ENCODE measurements at regions not wholly inside any gene's neighbourhood (a gene's known extent, or its start where the extent isn't known, plus 50 kb on each side); places are given as distances from the start of the nearest gene placed in this dataset.
"Not testable (repeated sequence)": the region's sequence is repeated elsewhere in the genome, so short reads cannot be mapped to it uniquely, and the experiment has no call there.

DNA sequence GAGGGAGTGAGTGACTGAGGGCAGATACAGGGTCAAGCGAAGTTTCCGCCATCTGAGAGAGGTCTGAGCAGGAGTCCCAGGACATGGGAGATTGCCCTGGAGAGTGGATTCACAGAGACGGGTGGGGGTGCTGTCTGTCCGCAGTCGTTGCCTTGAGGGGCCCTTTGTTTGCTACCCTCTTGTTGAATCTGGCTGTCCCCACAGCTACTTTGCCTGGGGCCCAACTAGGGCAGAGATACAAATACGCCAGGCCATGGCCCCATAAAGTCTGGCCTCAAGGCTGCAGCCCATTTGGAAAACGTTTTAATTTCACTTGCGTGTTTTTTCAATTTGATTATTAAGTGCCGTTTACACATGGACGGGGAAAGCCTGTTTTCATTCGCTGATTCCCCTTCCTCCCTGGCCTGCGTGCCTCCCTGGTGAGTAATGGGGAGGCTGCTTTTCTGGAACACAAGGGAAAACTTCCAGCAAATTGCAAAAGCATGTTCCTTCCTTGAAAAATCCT lies 134.4 kb downstream of the SMIM20 start:
- no peak for DNase-seq

DNA sequence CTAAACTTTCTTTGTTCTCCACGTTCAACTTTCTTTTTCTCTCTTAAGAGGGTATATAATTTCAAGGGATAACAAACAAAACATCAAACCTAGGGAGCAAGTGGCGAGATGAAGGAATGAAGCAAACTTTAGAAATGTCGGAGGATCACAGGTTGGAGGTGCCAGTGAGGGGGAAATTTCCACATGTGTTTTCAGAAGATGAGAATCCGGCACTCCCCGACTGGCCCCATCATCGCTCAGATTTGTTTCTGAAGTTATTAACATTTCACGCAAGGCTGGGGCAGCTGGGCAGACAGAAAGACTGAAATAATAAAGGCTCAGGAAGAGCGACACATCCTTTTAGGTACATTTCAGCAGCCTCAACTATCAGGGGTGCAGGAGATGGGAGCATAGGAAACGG lies 134.9 kb downstream of the SMIM20 start:
- no peak for DNase-seq

DNA sequence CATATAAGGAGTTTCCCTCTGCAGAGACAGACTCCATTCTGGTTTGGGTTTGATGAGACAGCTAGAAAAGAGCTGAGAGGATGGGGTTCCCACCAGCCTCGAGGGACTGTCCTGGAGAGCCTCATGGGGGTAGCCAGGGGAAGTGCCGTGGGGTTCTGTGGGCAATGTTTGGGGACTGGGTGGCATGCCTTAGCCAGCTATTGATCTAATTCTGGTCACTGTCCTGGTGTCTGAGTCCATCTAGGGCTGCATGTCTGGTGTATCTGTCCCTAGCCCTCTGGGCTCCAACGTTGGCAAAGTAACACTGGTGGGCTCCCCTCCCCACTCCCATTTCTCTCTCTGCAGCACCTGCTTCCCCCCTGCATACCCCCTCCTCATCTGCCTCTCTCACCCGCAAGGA lies 135.4 kb downstream of the SMIM20 start:
- no peak for DNase-seq

DNA sequence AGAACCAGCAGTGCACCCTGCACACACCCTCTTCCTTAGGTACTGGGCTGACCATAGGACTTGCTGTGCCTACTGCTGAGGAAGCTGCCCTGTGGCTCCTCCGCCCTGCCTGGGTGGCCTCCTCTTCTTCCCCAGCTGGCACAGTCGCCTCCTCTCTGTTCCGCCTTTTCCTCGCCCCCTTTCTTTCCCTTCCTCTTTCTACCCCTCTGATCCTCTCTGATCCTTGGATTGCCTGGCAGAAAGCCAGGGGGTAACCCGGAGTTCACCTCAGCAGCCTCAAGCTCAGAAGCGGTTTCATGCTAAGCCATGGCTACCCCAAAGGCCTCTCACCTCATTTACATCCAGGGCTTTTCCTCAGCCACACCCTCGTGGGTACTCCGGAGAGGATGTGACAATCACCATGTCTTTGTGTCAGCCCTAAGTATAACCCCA lies 136.2 kb downstream of the SMIM20 start:
- no peak for DNase-seq

DNA sequence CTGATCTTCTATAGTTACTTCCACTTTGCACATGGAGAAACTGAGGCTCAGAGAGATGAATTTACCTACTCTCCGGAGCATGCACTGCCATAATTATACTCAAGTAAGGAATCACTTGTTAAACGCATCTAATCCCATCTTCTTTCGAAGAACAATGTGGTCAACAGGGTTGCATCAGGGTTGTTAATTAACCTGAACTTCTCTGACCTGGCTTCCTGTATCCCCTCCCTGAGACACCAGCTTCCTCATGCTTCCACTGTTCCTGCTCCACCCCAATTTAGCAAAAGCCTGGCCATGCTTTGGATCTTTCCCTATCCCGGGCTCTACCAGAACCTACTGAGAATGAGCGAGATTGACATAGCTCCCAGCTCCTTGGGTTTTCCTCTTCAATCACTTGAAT lies 136.7 kb downstream of the SMIM20 start:
- no peak for DNase-seq

DNA sequence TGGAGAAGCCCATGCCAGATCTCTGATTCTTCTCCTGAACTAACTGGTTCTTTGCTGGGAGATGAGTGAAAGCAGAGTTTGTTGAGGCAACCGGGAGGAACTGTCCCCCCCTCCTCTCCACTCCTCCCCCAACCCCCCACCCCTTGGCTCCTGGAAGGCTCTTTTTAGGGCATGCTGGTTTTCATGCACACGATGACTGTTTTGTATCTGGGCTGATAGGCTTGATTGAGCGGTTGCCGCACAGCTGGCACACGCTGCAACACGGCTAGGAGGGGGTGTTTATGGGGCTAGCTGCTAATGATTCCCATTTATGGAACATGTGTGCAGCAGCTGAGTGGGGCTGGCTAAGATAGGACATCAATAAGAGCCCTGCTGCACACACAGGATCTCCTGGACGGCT lies 137.2 kb downstream of the SMIM20 start:
- DNase-seq = no peak

DNA sequence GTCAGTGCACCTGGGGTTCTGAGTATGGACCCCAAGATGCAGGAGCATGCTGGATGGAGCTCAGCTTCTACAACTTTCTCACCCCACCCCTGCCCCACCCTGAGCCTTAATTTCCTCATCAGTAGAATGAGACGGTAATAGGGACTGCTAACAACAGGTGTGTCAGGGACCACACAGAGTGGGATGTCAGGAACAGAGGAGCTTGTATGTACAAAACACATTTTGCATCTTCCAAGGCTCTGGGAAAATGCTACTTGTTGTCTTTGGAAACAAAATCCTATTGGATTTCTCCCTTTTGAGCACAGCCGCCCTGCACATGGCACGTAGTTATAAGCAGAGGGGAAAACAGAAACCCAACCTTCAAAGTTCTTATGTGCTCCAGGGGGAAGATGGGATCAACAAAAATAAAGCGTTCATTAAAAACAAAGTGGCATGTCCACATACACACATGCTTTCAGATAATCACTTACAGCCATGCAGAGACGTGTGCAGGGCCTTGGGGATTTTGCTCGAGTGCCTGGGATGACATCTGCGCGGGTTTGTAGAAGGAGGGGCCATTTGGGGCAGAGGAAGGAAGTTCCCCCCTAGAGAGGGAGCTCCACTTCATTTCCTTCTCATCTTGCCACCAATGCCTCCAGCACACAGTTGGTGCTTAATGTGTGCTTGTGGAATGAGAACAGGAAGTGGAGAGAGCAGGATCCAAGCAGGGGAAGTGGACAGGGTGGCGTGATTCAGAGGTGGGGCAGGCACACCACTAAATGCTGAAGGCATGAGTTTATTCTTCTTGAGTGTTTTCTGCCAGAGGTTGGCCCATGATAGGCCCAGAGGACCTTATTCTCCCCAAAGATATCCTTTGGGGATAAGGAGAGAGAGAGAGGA lies 138.9 kb downstream of the SMIM20 start:
- no peak for DNase-seq

DNA sequence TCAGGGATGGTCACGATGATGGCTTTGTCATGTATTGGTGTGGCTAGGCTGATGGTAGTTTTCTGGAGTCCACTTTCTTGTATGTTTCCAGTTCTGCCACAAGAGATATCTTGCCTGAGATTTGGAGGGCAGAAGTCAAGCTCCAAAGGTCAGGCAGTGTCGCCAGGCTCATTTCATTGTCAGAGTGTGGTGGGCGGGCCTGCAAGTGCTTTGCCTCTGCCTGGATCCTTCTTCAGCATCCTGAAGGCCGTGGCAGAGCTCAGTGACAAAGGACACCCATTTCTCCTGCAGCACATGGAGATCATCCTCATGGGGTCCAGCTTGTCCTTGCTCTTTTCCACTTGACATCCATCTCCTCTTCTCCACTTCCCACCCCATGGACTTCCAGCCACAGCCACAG lies 139.7 kb downstream of the SMIM20 start:
- DNase-seq = no peak

DNA sequence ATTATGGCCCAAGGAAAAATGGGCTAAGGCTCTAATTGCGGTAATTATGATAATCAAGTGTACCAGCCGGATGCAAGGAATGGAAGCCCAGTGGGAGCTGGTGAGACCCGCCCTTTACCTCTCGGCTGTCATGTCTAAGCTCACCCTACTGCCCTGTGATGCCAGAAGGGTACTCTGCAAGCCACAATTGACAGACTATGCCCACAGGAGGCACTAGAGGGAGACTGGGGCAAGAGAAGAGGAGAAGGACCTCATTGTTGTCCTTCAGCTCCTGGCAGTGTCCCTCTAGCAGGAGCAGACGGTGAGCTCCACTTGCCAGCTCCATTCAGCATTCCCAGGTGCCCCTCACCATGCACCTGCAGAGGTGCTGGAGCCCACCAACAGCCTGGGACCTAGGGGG lies 141.8 kb downstream of the SMIM20 start:
- no peak for DNase-seq

DNA sequence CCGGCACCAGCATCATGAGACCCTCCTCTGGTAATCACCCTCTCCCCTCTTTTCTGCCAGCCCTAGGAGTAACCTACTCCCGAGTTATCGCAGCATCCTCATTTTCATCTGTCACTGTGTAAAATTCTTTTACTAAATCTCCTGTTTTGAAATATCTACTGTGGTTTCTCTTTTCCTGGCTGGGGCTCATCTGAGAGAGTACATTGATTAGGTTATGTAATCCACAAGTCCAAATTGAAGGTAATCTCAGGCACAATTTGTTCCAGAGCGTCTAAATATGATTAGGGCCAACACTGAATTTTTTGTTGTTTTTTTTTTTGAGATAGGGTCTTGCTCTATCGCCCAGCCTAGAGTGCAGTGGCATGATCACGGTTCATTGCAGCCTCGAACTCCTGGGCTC lies 142.4 kb downstream of the SMIM20 start:
- no peak for DNase-seq

DNA sequence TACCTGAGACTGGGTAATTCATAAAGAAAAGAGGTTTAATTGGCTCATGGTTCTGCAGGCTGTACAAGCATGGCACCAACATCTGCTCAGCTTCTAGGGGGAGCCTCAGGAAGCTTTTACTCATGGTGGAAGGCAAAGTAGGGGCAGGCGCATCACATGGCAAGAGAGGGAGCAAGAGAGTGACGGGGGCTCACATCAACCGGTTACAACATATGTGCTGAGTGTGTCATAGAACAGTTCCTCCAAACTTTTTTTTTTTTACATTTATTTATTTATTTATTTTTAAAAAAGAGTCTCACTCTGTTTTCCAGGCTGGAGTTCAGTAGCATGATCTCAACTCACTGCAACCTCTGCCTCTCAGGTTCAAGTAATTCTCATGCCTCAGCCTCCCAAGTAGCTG lies 143.8 kb downstream of the SMIM20 start:
- DNase-seq = not testable (repeated sequence)

DNA sequence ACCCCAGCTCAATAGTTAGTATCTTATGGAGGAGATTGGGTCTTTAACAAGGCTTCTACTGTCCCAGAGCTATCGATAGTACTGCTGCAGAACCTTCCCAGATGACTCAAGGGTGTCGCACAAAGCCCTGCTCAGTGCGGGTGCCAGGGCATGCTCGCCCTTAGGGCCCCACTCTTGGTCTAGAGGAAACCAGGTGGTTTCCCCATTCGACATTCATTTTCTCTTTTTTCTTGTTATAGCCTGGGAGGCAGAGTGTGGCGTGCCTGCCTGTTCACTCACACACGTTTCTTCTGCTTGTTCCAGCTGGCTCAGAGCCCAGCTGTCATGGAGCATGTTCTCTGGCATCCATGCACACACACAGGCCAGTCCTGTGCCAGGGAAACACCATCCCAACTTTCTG lies 144.5 kb downstream of the SMIM20 start:
- peak; percentile 67 for DNase-seq

DNA sequence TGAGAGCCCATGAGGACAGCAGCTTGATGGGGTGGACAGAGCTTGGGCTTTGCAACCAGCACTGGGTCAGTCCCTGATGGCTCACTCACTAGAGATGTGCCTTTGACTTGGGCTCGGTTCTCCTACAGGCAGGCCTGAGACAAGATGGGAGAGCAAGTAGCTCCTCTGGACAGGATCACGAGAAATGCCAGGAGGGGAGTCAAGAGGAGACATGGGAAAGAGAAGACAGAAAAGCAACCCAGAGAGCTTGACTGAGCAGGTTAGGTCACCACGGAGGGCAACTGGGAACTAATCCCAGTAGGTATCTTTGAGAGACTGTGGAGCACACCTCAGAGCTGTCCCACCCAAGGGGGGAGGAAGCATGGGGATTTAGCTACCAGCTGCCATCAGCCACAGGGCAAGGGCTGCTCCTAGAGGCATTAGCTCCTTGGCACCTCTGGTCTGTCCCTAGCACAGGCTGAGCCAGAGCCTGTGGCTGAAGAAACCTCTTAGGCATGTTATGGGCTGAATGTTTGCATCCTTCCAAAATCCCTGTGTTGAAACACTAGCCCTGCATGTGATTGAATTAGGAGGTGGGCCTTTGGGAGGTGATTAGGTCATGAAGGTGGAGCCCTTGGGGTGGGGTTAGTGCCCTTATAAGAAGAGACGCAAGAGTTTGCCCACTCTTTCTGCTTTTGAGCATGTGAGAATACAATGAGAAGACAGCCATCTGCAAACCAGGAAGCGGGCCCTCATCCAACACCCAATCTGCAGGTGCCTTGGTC lies 145.6 kb downstream of the SMIM20 start:
- no peak for DNase-seq

DNA sequence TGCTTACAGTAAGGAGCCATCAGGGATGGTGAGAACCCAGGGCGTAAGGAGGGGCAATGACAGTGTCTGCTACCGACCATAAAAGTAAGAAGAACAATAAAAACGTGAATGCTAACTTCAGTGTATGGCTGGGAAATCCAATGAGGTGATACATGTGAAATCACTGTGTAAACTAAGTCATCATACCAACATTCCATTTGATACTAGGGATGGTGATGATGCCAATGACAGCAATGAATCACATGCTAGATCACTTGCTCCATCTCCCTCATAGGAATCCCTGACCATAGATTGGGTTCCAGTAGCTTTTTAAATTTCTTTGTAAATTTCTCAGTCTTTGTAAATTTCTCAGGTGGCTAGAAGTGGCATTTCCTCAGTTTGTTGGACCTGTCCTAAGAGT lies 146.3 kb downstream of the SMIM20 start:
- no peak for DNase-seq

DNA sequence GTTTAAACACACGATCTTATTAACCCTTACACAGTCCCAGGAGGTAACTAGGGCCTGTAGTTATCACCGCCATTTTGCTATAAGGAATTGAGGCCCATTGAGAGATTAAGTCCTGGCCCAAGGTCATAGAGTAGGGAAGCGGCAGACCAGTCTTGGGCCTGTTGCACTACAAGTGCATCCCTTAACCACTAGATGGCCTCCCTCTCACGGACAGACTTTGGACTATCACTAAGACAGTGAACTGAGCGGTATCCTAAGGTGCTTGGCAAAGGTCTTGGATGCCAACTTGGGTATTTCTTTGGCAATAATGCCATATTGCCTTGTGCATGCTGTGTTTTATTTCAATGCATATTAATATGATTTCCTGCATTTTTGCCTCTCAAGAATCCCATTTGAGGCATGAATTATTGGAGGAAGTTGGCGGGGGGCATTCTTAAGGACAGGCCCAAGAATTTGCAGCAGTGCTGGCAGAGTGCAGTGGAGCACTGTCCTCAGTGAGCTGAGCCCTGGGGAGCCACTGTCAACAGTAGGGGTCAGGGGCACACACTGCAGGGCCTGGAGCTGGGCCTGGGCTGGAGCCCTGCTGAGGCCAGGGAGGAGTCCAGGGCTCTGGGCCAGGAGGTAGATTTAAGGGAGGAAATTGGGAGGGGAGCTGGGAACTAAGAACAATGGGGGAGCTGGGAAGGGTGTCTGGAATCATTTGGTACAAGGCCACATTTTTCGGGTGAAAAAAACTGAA lies 147.4 kb downstream of the SMIM20 start:
- no peak for DNase-seq

DNA sequence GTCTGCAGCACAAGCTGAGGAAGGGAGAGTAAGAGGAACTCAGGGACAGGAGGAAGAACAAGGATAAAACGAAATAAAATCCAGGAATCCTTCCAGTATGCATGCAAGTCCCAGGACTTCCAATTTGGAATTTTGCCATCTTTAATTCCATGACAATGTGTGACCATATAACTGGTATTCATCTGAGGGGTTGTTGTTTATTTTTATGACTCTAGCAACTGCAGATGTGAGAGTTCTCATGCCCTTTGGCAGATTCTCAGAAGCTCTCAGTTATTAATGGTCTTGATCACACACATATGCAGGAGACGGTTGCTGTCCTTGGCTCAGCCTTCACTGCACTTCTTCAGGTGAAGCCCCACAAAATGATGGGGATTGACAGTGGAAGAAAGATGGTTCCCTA lies 148.2 kb downstream of the SMIM20 start:
- DNase-seq = no peak

DNA sequence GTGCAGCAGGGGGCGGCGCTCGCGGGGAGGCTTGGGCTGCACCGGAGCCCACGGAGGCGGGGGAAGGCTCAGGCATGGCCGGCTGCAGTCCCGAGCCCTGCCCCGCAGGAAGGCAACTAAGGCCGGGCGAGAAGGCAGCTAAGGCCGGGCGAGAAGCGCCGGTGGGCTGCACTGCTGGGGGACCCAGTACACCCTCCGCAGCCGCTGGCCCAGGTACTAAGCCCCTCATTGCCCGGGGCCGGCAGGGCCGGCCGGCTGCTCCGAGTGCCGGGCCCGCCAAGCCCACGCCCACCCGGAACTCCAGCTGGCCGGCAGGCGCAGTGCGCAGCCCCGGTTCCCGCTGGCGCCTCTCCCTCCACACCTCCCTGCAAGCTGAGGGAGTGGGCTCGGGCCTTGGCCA lies 150.0 kb downstream of the SMIM20 start:
- DNase-seq = not testable (repeated sequence)

DNA sequence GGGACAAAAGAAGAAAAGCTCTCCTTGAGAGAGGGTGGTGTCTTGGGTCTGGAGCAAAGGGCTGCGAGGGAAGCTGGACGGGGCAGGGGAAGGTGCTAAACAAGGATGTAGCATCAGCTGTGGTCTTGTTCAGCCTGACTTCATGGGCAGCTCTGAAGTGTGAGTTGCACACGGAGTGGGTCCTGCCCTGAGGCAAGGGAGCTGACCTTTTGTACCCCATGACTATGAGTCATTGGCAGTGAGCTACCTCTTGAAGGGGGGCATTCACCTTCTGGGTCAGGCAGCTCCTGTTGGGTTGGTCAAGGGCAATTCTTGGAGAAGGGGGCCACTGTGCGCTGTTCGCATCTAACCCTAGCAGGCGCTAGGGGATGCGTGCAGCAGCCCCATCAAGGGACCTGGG lies 151.8 kb downstream of the SMIM20 start:
- DNase-seq = no peak

DNA sequence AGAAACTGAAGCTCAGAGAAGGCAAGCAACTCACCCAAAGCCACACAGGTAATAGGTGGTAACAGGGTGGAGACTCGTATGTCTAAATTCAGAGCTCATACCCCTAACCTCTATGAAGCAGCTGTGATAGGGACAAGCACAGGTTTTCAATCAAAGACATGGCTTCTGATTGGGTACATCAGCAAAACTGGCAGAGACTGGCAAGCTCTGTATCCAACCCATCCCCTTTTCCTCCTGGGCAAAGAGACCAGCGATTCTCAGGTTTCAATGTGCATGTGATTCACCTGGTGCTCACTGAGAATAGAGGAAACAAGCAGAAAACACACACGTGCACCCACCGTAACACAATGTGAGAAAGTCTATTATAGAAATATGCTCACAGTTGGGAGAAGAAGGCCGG lies 153.0 kb downstream of the SMIM20 start:
- no peak for DNase-seq

DNA sequence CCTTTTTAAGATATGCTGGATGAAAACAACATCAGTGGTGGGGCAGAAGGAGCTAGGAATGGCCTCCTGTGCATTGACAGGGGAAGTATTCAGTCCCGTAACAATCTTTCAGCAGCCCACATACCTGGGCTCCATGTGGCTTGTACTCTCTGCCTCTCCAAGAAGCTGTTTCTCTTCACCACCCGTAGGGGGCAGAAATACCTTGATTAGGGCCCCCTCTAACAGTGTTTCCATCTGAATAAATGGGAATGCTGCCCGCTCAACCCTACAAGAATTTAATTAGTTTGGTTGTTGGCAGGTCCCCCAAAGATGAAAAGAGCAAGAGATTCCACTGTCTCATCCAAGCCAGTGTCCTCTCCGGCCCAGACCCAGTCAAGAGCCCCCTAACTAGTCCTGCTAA lies 155.2 kb downstream of the SMIM20 start:
- DNase-seq = no peak

DNA sequence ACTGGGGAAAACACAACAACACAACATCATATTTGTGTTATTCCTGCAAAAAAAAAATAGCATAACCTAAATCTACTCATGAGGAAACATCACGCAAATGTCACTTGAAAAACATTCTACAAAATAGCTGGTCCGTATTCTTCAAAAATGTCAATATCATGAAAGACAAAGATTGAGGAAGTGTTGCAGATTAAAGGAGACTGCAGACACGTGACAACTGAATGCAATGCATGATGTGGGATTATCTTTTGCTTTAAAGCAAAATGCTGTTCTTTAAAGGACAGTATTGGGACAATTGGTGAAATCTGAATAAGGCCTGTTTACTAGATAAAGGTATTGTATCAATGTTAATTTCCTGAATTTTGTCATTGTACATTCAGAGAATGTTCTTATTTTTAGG lies 157.7 kb downstream of the SMIM20 start:
- no peak for DNase-seq

DNA sequence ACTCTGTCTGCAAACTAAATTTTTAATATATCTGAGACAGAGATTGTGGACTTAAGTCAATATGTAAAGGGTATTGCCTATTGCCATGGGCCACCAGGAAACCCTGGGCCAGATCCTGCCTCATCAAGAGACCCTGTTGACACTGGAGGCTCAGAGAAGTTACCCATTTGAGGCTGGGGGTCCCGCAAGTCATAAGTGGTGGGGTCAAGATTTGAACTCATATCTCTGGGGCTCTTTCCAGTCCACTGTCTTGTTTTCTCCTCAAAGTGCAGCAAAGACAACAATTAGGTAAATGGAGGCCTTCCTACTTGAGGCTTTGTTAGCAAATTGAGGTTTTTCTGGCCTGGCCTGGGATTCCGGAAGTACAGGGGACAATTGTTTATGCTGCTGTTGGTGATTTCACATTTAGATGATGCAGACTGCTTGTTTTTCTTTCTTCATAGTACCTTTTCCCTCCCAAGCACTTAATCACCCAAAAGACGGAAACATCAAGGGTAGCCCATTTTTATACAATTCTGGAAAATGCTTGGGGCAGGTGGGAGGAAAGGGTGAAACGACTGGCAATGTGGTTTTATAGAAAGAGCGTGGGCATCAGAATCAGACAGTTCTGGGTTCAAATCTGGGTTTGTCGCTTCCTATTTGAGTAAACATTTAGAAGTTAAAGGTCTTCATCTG lies 160.0 kb downstream of the SMIM20 start:
- no peak for DNase-seq

Data from stimulated activated CD8-positive, alpha-beta memory T cell treated with anti-CD3 and anti-CD28 coated beads, Interleukin-4, amount 100 ng/mL, for 48 hours (primary cell).